Right hindlimb (tissue), 1 donor: ENCODE measurements at regions not wholly inside any gene's neighbourhood (a gene's known extent, or its start where the extent isn't known, plus 50 kb on each side); places are given as distances from the start of the nearest gene placed in this dataset.
"Not testable (repeated sequence)": the region's sequence is repeated elsewhere in the genome, so short reads cannot be mapped to it uniquely, and the experiment has no call there.

Experiments
- DNase-seq: peaks from one replicate; pipeline ENCODE4 v3.0.0-alpha.2; 2018

GRCh38 chr14:53252141-53252540 is 99.0 kb upstream of the DDHD1 start:
- no peak for DNase-seq

GRCh38 chr14:53249059-53249458 is 95.9 kb upstream of the DDHD1 start:
- no peak for DNase-seq

- no peak for DNase-seq
Observed at GRCh38 chr14:53247596-53248370, 94.7 kb upstream of the DDHD1 start.

- DNase-seq: not testable (repeated sequence)
Observed at GRCh38 chr14:53242898-53243297, 89.8 kb upstream of the DDHD1 start.

GRCh38 chr14:53237488-53237887 is 84.4 kb upstream of the DDHD1 start:
- no peak for DNase-seq

GRCh38 chr14:53236708-53237107 is 83.6 kb upstream of the DDHD1 start:
- no peak for DNase-seq

- DNase-seq: no peak
Observed at GRCh38 chr14:53231171-53231570, 78.0 kb upstream of the DDHD1 start.

GRCh38 chr14:53228966-53229365 is 75.8 kb upstream of the DDHD1 start:
- no peak for DNase-seq

- DNase-seq: no peak
Observed at GRCh38 chr14:53227154-53227718, 74.1 kb upstream of the DDHD1 start.

- peak; percentile 77 for DNase-seq
Observed at GRCh38 chr14:53226553-53226952, 73.4 kb upstream of the DDHD1 start.

GRCh38 chr14:53220914-53221313 is 67.8 kb upstream of the DDHD1 start:
- DNase-seq: no peak

- no peak for DNase-seq
Observed at GRCh38 chr14:53218161-53218560, 65.0 kb upstream of the DDHD1 start.

- peak; percentile 85 for DNase-seq
Observed at GRCh38 chr14:53217316-53217994, 64.3 kb upstream of the DDHD1 start.

GRCh38 chr14:53216955-53217315 is 63.8 kb upstream of the DDHD1 start:
- DNase-seq: not testable (repeated sequence)

- not testable (repeated sequence) for DNase-seq
Observed at GRCh38 chr14:53216478-53216877, 63.4 kb upstream of the DDHD1 start.

- DNase-seq: no peak
Observed at GRCh38 chr14:53215101-53215500, 62.0 kb upstream of the DDHD1 start.

- DNase-seq: no peak
Observed at GRCh38 chr14:53214384-53214783, 61.3 kb upstream of the DDHD1 start.

GRCh38 chr14:53213761-53214160 is 60.6 kb upstream of the DDHD1 start:
- DNase-seq: no peak

- no peak for DNase-seq
Observed at GRCh38 chr14:53209370-53209769, 56.2 kb upstream of the DDHD1 start.
